H1 (cell line): ENCODE measurements at regions not wholly inside any gene's neighbourhood (a gene's known extent, or its start where the extent isn't known, plus 50 kb on each side); places are given as distances from the start of the nearest gene placed in this dataset.

Source experiments
- CTCF ChIA-PET: fragments of 300-600 bp; sonication (Branson Sonifier 250); formaldehyde crosslinking; loops from one replicate; lab custom pipeline; 2021; ENCODE audit not compliant: partially characterized antibody; lab: Charles Lee
- POLR2A ChIA-PET: fragments of 300-600 bp; sonication (Branson Sonifier 250); formaldehyde crosslinking; loops from one replicate; lab custom pipeline; 2021; ENCODE audit warnings: inconsistent platforms; ENCODE audit not compliant: partially characterized antibody; lab: Charles Lee
- DNase-seq, 2 experiments: peaks; one replicate each; pipeline versions ENCODE4 v3.0.0 to v3.0.0-alpha.2; 2010 to 2022; ENCODE audit warnings: low spot score in 2 of 2, low read depth in 1 of 2, mixed read lengths in 1 of 2
- FAIRE-seq: peaks from 2 replicates; lab custom pipeline; 2011; peaks lifted over from hg19 to GRCh38; lab: Jason Lieb, UNC
- H2AFZ ChIP-seq: 2 replicates; pipeline ENCODE4 v1.8.1; 2012; ENCODE audit warnings: low read length, inconsistent platforms
- H2AK5ac ChIP-seq: 2 replicates; pipeline ENCODE4 v1.6.1; 2013; ENCODE audit warnings: low read depth, low read length
- H2BK120ac ChIP-seq: replicated peaks from 2 replicates; pipeline ENCODE3; 2013; ENCODE audit warnings: low read depth, low read length, inconsistent platforms
- H2BK12ac ChIP-seq: 2 replicates; pipeline ENCODE4 v1.6.1; 2013; ENCODE audit warnings: low read depth, low read length
- H2BK15ac ChIP-seq: 2 replicates; pipeline ENCODE4 v1.6.1; 2013; ENCODE audit warnings: low read length
- H2BK20ac ChIP-seq: 2 replicates; pipeline ENCODE4 v1.6.1; 2013; ENCODE audit warnings: low read length
- H2BK5ac ChIP-seq: 2 replicates; pipeline ENCODE4 v1.6.1; 2013; ENCODE audit warnings: low read depth, low read length
- H3K14ac ChIP-seq: 2 replicates; pipeline ENCODE4 v1.6.1; 2013; ENCODE audit warnings: inconsistent platforms; ENCODE audit not compliant: insufficient read length
- H3K18ac ChIP-seq: 2 replicates; pipeline ENCODE4 v1.6.1; 2013; ENCODE audit warnings: low read length; ENCODE audit errors: extremely low read depth
- H3K23ac ChIP-seq: 2 replicates; pipeline ENCODE4 v1.6.1; 2013; ENCODE audit warnings: inconsistent platforms; ENCODE audit not compliant: insufficient read length
- H3K23me2 ChIP-seq: 2 replicates; pipeline ENCODE4 v1.6.1; 2013; ENCODE audit warnings: low read depth, low read length
- H3K27ac ChIP-seq: 2 replicates; pipeline ENCODE4 v1.6.1; 2011; ENCODE audit warnings: low read depth, low read length, inconsistent platforms
- H3K27me3 ChIP-seq, 4 experiments: replicated peaks in 1 of 4; 1 replicate in 1 of 4; 2 replicates in 3 of 4; pipeline versions ENCODE4 v1.6.1 to v1.8.1; 2011 to 2013; ENCODE audit warnings: low read length in 3 of 4, mild to moderate bottlenecking in 3 of 4, inconsistent platforms in 2 of 4, mixed read lengths in 2 of 4, moderate library complexity in 1 of 4; ENCODE audit not compliant: control insufficient read depth in 3 of 4, insufficient read depth in 3 of 4; ENCODE audit errors: extremely low read depth in 1 of 4
- H3K36me3 ChIP-seq, 4 experiments: 2 replicates each; pipeline versions ENCODE4 v1.6.1 to v1.8.1; 2011 to 2013; ENCODE audit warnings: mild to moderate bottlenecking in 4 of 4, low read length in 3 of 4, moderate library complexity in 2 of 4, control low read depth in 1 of 4, inconsistent platforms in 1 of 4; ENCODE audit not compliant: insufficient read depth in 4 of 4, control insufficient read depth in 2 of 4
- H3K4ac ChIP-seq: replicated peaks from 2 replicates; pipeline ENCODE3; 2013; ENCODE audit warnings: low read length, low read depth, mixed read lengths, inconsistent platforms; ENCODE audit not compliant: insufficient read length
- H3K4me1 ChIP-seq, 4 experiments: replicated peaks in 1 of 4; 1 replicate in 1 of 4; 2 replicates in 3 of 4; pipeline versions ENCODE4 v1.6.1 to v1.8.1; 2011 to 2013; ENCODE audit warnings: low read length in 3 of 4, inconsistent platforms in 2 of 4, mixed read lengths in 1 of 4; ENCODE audit not compliant: insufficient read depth in 4 of 4, control insufficient read depth in 3 of 4
- H3K4me2 ChIP-seq, 2 experiments: 2 replicates each; pipeline versions ENCODE4 v1.6.1 to v1.8.1; 2011 to 2013; ENCODE audit warnings: low read depth in 2 of 2, low read length in 2 of 2, control low read depth in 1 of 2, inconsistent platforms in 1 of 2, mild to moderate bottlenecking in 1 of 2; ENCODE audit not compliant: insufficient read depth in 1 of 2
- H3K4me3 ChIP-seq, 4 experiments: fragments of 200-600, 300-600 bp in 1 of 4; sonication (generic), shearing (Covaris generic), sonication (Bioruptor Twin) in 1 of 4; 2 replicates each; pipeline versions ENCODE4 v1.5.1 to v1.8.1; 2011 to 2016; ENCODE audit warnings: low read length in 4 of 4, low read depth in 3 of 4, control low read depth in 2 of 4, inconsistent platforms in 2 of 4, mild to moderate bottlenecking in 2 of 4, mixed read lengths in 1 of 4, moderate library complexity in 1 of 4; ENCODE audit not compliant: insufficient read depth in 2 of 4; ENCODE audit errors: extremely low read depth in 1 of 4
- H3K56ac ChIP-seq: replicated peaks from 2 replicates; pipeline ENCODE3; 2013; ENCODE audit warnings: low read depth, mild to moderate bottlenecking, mixed read lengths, low read length, inconsistent platforms; ENCODE audit not compliant: insufficient read length
- H3K79me1 ChIP-seq: 2 replicates; pipeline ENCODE4 v1.6.1; 2013; ENCODE audit warnings: low read depth, low read length, control low read depth
- H3K79me2 ChIP-seq, 2 experiments: 2 replicates each; pipeline versions ENCODE4 v1.6.1 to v1.8.1; 2012 to 2013; ENCODE audit warnings: low read length in 2 of 2, mild to moderate bottlenecking in 2 of 2, inconsistent platforms in 1 of 2; ENCODE audit not compliant: insufficient read depth in 2 of 2, control insufficient read depth in 1 of 2
- H3K9ac ChIP-seq, 4 experiments: replicated peaks in 1 of 4; 1 replicate in 1 of 4; 2 replicates in 3 of 4; pipeline versions ENCODE4 v1.6.1 to v1.8.1; 2011 to 2013; ENCODE audit warnings: low read depth in 3 of 4, low read length in 3 of 4, control low read depth in 2 of 4, mild to moderate bottlenecking in 2 of 4, moderate library complexity in 2 of 4, inconsistent platforms in 1 of 4; ENCODE audit errors: extremely low read depth in 1 of 4
- H3K9me3 ChIP-seq, 2 experiments: 2 replicates each; pipeline versions ENCODE4 v1.6.1 to v1.8.1; 2012 to 2013; ENCODE audit warnings: mild to moderate bottlenecking in 2 of 2, moderate library complexity in 2 of 2, control low read depth in 1 of 2, inconsistent platforms in 1 of 2, low read depth in 1 of 2, low read length in 1 of 2, mixed read lengths in 1 of 2; ENCODE audit not compliant: insufficient read depth in 2 of 2
- H4K20me1 ChIP-seq, 2 experiments: replicated peaks in 1 of 2; 2 replicates each; pipeline versions ENCODE3 to v1.8.1; 2011 to 2013; ENCODE audit warnings: inconsistent platforms in 2 of 2, low read length in 2 of 2, mild to moderate bottlenecking in 1 of 2; ENCODE audit not compliant: insufficient read depth in 2 of 2, control insufficient read depth in 1 of 2
- H4K5ac ChIP-seq: 2 replicates; pipeline ENCODE4 v1.6.1; 2013; ENCODE audit warnings: low read length, low read depth, mixed read lengths, inconsistent platforms; ENCODE audit not compliant: insufficient read length
- H4K8ac ChIP-seq: 2 replicates; pipeline ENCODE4 v1.8.0; 2013; ENCODE audit warnings: mild to moderate bottlenecking, moderate library complexity, low read length, inconsistent platforms; ENCODE audit not compliant: insufficient read depth; ENCODE audit errors: extremely low read depth
- H4K91ac ChIP-seq: replicated peaks from 2 replicates; pipeline ENCODE3; 2013; ENCODE audit warnings: low read length, mixed read lengths, inconsistent platforms; ENCODE audit not compliant: insufficient read length
- E2F6 ChIP-seq: IDR thresholded peaks from 2 replicates; pipeline ENCODE4 v1.6.1; 2012; ENCODE audit warnings: inconsistent platforms
- RBBP5 ChIP-seq: IDR thresholded peaks from 2 replicates; pipeline ENCODE4 v1.7.1; 2012; ENCODE audit warnings: low read depth, mild to moderate bottlenecking, inconsistent platforms, low read length, moderate library complexity, borderline replicate concordance
- TEAD4 ChIP-seq: IDR thresholded peaks from 2 replicates; pipeline ENCODE4 v1.6.1; 2012; ENCODE audit warnings: low read depth, low read length, inconsistent platforms, mixed read lengths
- ZNF274 ChIP-seq: IDR thresholded peaks from 2 replicates; pipeline ENCODE4 v1.7.0; 2012; ENCODE audit warnings: low read length, borderline replicate concordance; ENCODE audit errors: extremely low read depth
- WGBS, 2 experiments: shearing (Covaris generic) in 1 of 2; methylation state at CpG; one replicate each; pipeline versions ENCODE4 v1.1.6 to v1.1.7; 2013 to 2015; ENCODE audit warnings: low lambda C conversion rate in 2 of 2, mixed read lengths in 2 of 2, inconsistent platforms in 1 of 2, low coverage in 1 of 2, missing lambda C conversion rate in 1 of 2; ENCODE audit not compliant: insufficient replicate concordance in 2 of 2, insufficient coverage in 1 of 2, insufficient read length in 1 of 2; ENCODE audit errors: extremely low coverage in 1 of 2, missing lambda C conversion rate in 1 of 2; 5-methylcytosine and 5-hydroxymethylcytosine counted together

- H4K20me1 ChIP-seq = no peaks in the 10 kb centered on the region
- no peak overlapping the region for H2BK5ac ChIP-seq
- ChIA-PET CTCF (interaction anchor here (1.0 kb wide), 1 partner anchor 10 kb away, joined by 3 read pairs; no protein-coding TSS in a partner anchor), POLR2A (no interaction called here)
- H3K27me3 ChIP-seq = no peaks in the 10 kb centered on the region
- TF ChIP-seq ZNF274 (no peak), E2F6 (no peak), TEAD4 (no peak), RBBP5 (no peak)
- no peaks in the 10 kb centered on the region for H3K4me1 ChIP-seq
- no peak overlapping the region for H3K27ac ChIP-seq
- H2BK120ac ChIP-seq = no peak overlapping the region
- H3K4ac ChIP-seq = no peak overlapping the region
- H2AK5ac ChIP-seq = no peak overlapping the region
- H3K56ac ChIP-seq = no peak overlapping the region
- H3K23me2 ChIP-seq = no peaks in the 10 kb centered on the region
- H3K4me3 ChIP-seq = no peak overlapping the region
- H3K9ac ChIP-seq = no peak overlapping the region
- H3K36me3 ChIP-seq = no peaks in the 10 kb centered on the region
- no peaks in the 10 kb centered on the region for H3K79me2 ChIP-seq
- DNase-seq = no peak
- H2AFZ ChIP-seq = no peak overlapping the region
- no peak overlapping the region for H3K14ac ChIP-seq
- no peak overlapping the region for H2BK20ac ChIP-seq
- no peak overlapping the region for H2BK12ac ChIP-seq
- no peak overlapping the region for H3K23ac ChIP-seq
- FAIRE-seq = no peak
- no peak overlapping the region for H3K4me2 ChIP-seq
- no peak overlapping the region for H2BK15ac ChIP-seq
- no peak overlapping the region for H4K8ac ChIP-seq
- H3K9me3 ChIP-seq = no peaks in the 10 kb centered on the region
- H4K91ac ChIP-seq = no peak overlapping the region
- 86% methylated on average over 5 of the region's 5 CpGs; no CpG with 5 or more reads in 1 of the 2 experiments for WGBS, 2 experiments
- H4K5ac ChIP-seq = no peak overlapping the region
- no peak overlapping the region for H3K18ac ChIP-seq
- no peaks in the 10 kb centered on the region for H3K79me1 ChIP-seq
These were observed 126.6 kb upstream of the KCNH7 start for GRCh38 chr2:162965191-162965590.
